ENCODE measurements at regions not wholly inside any gene's neighbourhood (a gene's known extent, or its start where the extent isn't known, plus 50 kb on each side); places are given as distances from the start of the nearest gene placed in this dataset.

- no peaks in the 10 kb centered on the region for H3K36me3 ChIP-seq (ENCODE audit: insufficient read depth, low read length)
- no peaks in the 10 kb centered on the region for H3F3A ChIP-seq (ENCODE audit: low read depth)
- H3K4me1 ChIP-seq (ENCODE audit: insufficient read depth, low read length, poor library complexity, severe bottlenecking), result no peaks in the 10 kb centered on the region
- TF ChIP-seq EZH2phosphoT487 (IDR thresholded peaks at IDR 0.05; ENCODE audit: borderline replicate concordance), result no peak
- TF ChIP-seq CTCF (conservative IDR thresholded peaks at IDR 0.05; ENCODE audit: low read length), result peak; percentile 33; the same call in 1 of the 2 replicates
- no peak overlapping the region for H3K4me3 ChIP-seq (ENCODE audit: low read length, poor library complexity, severe bottlenecking)
- H3K9me2 ChIP-seq (replicated peaks; ENCODE audit: low read depth, low read length), result no peaks in the 10 kb centered on the region
- H2AFZ ChIP-seq (ENCODE audit: low read length), result no peak overlapping the region
- no peaks in the 10 kb centered on the region for H3K79me2 ChIP-seq (ENCODE audit: insufficient read depth, low read length)
- H3K4me2 ChIP-seq (ENCODE audit: low read depth, low read length, poor library complexity, severe bottlenecking), result no peak overlapping the region
- no peaks in the 10 kb centered on the region for H4K20me1 ChIP-seq (ENCODE audit: insufficient read depth, low read length, poor library complexity, severe bottlenecking)
- no peak overlapping the region for H3K9ac ChIP-seq (ENCODE audit: low read depth, low read length, poor library complexity, severe bottlenecking)
- peaks cover 6% of the 10 kb centered on the region; the same call in 1 of the 2 replicates for H3K9me3 ChIP-seq (ENCODE audit: insufficient read depth, low read depth, low read length)
- no peaks in the 10 kb centered on the region for H3K27me3 ChIP-seq (ENCODE audit: insufficient read depth, low read length, poor library complexity, severe bottlenecking)
Observed at GRCh38 chr19:13579388-13580060, 73.2 kb upstream of the CACNA1A start.

GRCh38 chr19:13576726-13577125 is 70.4 kb upstream of the CACNA1A start:
- TF ChIP-seq CTCF (conservative IDR thresholded peaks at IDR 0.05; ENCODE audit: low read length) (no peak), EZH2phosphoT487 (IDR thresholded peaks at IDR 0.05; ENCODE audit: borderline replicate concordance) (no peak)
- H3F3A ChIP-seq (ENCODE audit: low read depth), result no peaks in the 10 kb centered on the region
- H2AFZ ChIP-seq (ENCODE audit: low read length), result no peak overlapping the region
- H3K9me2 ChIP-seq (replicated peaks; ENCODE audit: low read depth, low read length), result no peaks in the 10 kb centered on the region
- H3K27me3 ChIP-seq (ENCODE audit: insufficient read depth, low read length, poor library complexity, severe bottlenecking), result no peaks in the 10 kb centered on the region
- no peaks in the 10 kb centered on the region for H4K20me1 ChIP-seq (ENCODE audit: insufficient read depth, low read length, poor library complexity, severe bottlenecking)
- H3K36me3 ChIP-seq (ENCODE audit: insufficient read depth, low read length), result no peaks in the 10 kb centered on the region
- H3K79me2 ChIP-seq (ENCODE audit: insufficient read depth, low read length), result no peaks in the 10 kb centered on the region
- no peaks in the 10 kb centered on the region for H3K4me1 ChIP-seq (ENCODE audit: insufficient read depth, low read length, poor library complexity, severe bottlenecking)
- peaks cover 6% of the 10 kb centered on the region; the same call in 1 of the 2 replicates for H3K9me3 ChIP-seq (ENCODE audit: insufficient read depth, low read depth, low read length)
- no peak overlapping the region for H3K9ac ChIP-seq (ENCODE audit: low read depth, low read length, poor library complexity, severe bottlenecking)
- no peak overlapping the region for H3K4me3 ChIP-seq (ENCODE audit: low read length, poor library complexity, severe bottlenecking)
- no peak overlapping the region for H3K4me2 ChIP-seq (ENCODE audit: low read depth, low read length, poor library complexity, severe bottlenecking)

GRCh38 chr19:13574933-13575332 is 68.7 kb upstream of the CACNA1A start:
- Histone ChIP-seq H4K20me1 (ENCODE audit: insufficient read depth, low read length, poor library complexity, severe bottlenecking) (no peaks in the 10 kb centered on the region), H3F3A (ENCODE audit: low read depth) (no peaks in the 10 kb centered on the region), H3K9ac (ENCODE audit: low read depth, low read length, poor library complexity, severe bottlenecking) (no peak overlapping the region), H3K79me2 (ENCODE audit: insufficient read depth, low read length) (no peaks in the 10 kb centered on the region), H3K36me3 (ENCODE audit: insufficient read depth, low read length) (no peaks in the 10 kb centered on the region), H3K27me3 (ENCODE audit: insufficient read depth, low read length, poor library complexity, severe bottlenecking) (no peaks in the 10 kb centered on the region), H3K4me2 (ENCODE audit: low read depth, low read length, poor library complexity, severe bottlenecking) (no peak overlapping the region), H3K9me3 (ENCODE audit: insufficient read depth, low read depth, low read length) (peaks cover 6% of the 10 kb centered on the region; the same call in 1 of the 2 replicates), H3K4me1 (ENCODE audit: insufficient read depth, low read length, poor library complexity, severe bottlenecking) (no peaks in the 10 kb centered on the region), H3K4me3 (ENCODE audit: low read length, poor library complexity, severe bottlenecking) (no peak overlapping the region), H3K9me2 (replicated peaks; ENCODE audit: low read depth, low read length) (no peaks in the 10 kb centered on the region), H2AFZ (ENCODE audit: low read length) (no peak overlapping the region)
- no peak for TF ChIP-seq EZH2phosphoT487 (IDR thresholded peaks at IDR 0.05; ENCODE audit: borderline replicate concordance)
- no peak for TF ChIP-seq CTCF (conservative IDR thresholded peaks at IDR 0.05; ENCODE audit: low read length)
